GM11168 (cell line): ENCODE measurements at regions not wholly inside any gene's neighbourhood (a gene's known extent, or its start where the extent isn't known, plus 50 kb on each side); places are given as distances from the start of the nearest gene placed in this dataset.

Source experiments
- in situ Hi-C: fragments of 300-500 bp; cut with MboI; formaldehyde crosslinking; loops from one replicate; pipeline ENCODE4 v1.12.0; 2022; ENCODE audit warnings: low sequenced_read_pairs; ENCODE audit not compliant: unreplicated experiment

DNA sequence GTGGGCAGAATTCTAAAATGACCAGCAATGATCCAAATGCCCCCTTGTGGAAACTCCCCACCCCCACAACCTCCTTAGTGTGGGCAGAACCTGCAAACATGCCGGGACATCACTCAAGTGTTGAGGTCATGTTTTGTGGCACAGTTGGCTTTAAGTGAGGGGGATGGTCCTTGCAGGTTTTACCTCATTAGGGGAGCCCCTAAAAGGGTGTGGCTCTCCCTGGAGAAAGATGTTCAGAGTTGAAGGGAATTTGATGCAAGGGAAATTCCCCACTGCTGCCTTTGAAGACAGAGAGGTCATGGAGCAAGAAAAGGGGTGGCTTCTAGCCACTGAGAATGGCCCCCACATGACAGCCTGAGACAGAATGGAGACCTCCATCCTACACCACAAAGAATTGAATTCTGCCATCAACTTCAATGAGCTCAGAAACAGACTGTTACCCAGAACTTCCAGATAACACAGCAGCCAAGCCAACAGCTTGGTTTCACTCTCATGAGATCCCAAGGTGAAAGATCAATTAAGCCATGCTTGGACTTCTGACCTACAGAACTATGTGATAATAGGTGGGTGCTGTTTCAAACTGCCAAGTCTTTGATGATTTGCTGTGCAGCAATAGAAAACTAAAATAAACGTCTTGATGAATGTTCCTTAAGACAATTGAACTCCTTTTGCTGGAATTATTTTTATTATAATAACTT lies 103.4 kb downstream of the MED10 start:
- in situ Hi-C loops = no loop called here

- in situ Hi-C loops = no loop called here
These were observed 104.6 kb downstream of the MED10 start for GRCh38 chr5:6273749-6274148.

GRCh38 chr5:6273090-6273735 lies 105.1 kb downstream of the MED10 start:
- in situ Hi-C loops = no loop called here

DNA sequence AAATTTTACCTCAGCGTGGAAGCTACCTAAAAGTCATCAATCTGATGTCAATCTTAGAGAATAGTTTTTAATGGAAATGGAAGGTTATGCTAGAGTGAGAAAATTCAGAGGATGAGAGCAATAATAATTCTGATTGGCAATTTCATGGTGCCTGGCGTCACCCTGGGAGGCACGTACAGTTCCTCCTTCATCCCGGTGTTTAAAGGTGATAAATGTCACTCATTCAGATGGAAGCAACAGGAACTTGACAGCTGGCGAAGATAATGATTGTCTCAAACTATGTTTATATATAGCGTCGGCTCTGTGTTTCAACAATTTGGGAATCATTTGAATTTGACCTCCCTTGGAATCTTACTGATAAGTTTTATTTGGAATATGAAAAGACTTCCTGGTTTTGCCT lies 108.4 kb downstream of the MED10 start:
- in situ Hi-C loops = no loop called here

GRCh38 chr5:6266671-6267197 lies 111.6 kb downstream of the MED10 start:
- in situ Hi-C loops = no loop called here

DNA sequence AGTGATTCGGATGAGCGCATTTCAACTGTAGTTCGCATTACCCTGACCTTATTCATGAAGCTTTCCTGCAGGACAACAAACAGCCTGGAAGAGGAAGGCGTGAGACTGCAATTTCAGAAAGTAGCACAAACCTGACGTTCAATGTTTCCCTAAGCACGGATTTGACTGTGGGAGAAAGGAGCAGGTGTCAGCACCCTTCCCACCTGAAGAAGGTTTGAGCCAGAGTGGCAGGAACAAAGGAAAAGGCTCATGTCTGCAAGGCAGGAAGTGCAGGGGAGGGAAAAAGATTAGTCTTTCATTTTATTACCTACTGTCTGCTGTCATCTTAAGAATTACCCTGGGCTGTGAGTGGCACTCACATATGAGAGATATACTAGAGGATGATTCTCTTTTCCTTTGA lies 114.0 kb downstream of the MED10 start:
- in situ Hi-C loops = no loop called here

- in situ Hi-C loops = no loop called here
These were observed 115.5 kb downstream of the MED10 start for GRCh38 chr5:6262651-6263363.

DNA sequence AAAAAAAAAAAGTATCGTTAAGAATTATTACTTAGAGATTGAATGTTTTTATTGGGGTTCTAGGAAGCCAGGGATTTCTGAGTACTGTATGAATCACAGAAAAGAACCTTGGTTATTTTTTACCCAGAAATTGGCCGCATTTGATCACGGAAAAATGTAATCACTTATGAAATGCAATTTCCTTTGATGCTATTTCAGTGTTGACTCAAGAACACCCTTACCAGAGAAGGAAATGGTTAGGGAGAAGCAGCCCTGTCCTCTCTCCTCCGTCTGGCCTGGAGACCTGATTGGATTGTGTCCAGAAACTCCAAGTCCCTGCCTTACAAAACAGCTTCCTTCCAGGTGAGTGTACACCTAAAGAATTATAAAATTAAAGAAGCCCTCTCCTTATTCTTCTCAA lies 116.7 kb downstream of the MED10 start:
- in situ Hi-C loops = no loop called here

- in situ Hi-C loops = no loop called here
These were observed 117.1 kb downstream of the MED10 start for GRCh38 chr5:6261256-6261655.

- in situ Hi-C loops = no loop called here
These were observed 117.5 kb downstream of the MED10 start for GRCh38 chr5:6260846-6261245.

DNA sequence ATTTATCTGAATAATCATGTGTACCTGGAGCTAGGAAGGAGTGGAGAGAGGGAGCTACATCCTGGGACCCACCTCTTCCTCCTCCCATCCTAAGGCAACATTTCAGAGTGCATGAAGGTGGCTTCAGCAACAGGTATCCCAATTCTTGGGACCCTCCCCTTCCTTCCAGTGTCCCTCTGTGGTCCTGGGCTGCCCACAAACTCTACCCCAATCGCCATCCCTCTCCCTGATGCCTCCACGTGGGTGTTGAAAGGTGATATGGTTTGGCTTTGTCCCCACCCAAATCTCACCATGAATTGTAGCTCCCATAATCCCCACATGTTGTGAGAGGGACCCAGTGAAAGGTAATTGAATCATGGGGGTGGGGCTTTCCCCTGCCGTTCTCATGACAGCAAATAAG lies 121.4 kb downstream of the MED10 start:
- in situ Hi-C loops = no loop called here

DNA sequence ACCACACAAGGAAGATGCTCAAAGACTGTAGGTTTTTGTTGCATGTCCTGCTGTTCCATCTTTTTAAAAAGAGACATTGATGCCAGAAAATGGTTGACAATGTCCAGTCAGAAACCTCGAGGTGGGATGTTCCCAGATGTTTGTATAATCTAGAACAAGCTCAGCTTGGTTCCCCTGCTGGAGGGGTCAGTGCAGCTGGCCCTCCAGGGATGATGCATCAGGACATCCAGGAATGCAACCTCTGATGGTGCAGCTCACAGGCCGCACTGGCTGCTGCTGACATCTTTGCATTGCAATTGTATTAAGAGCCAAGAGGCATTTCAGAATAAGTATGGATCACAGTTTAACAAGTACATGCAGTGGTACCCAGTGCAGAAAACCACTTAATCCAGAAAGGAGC lies 122.4 kb downstream of the MED10 start:
- in situ Hi-C loops = no loop called here

DNA sequence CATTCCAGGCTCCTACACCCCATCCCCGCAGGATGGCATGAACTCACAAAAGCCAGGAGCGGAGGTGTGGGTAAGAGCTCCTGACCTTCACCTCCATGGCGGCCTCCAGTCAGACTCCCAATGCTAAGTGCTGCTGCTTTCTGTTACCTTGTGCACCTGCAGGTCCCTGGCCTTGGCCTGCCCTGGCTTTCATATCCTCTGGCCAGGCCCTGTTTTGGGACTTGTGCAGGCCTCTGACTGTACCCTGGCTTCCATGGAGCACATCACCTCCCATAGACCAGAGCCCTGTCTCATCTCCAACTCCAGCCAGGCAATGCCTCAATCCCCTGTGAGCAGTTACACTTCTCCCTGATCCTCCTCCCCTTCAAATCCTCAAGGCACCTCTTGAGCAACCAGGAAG lies 124.5 kb downstream of the MED10 start:
- in situ Hi-C loops = no loop called here

GRCh38 chr5:6253281-6253680 lies 125.1 kb downstream of the MED10 start:
- in situ Hi-C loops = no loop called here

DNA sequence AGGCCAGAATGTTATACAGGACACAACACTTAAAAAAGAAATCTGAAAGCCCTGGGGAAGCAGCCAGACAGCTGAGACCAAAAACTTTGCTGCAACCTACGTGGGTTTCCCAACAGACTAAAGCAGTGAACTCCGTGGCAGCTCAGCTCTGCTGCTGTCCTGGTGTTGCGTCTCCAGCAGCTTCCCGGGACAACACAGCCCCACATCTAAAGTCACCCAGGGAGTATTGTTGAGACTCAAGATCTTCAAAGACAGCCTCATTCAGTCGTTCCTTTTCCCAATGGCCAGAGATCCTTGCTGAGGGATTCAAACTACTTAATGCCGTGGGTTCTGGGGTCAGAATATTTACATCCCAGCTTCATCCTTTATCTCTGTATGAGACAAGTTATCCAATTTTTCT lies 125.8 kb downstream of the MED10 start:
- in situ Hi-C loops = no loop called here

DNA sequence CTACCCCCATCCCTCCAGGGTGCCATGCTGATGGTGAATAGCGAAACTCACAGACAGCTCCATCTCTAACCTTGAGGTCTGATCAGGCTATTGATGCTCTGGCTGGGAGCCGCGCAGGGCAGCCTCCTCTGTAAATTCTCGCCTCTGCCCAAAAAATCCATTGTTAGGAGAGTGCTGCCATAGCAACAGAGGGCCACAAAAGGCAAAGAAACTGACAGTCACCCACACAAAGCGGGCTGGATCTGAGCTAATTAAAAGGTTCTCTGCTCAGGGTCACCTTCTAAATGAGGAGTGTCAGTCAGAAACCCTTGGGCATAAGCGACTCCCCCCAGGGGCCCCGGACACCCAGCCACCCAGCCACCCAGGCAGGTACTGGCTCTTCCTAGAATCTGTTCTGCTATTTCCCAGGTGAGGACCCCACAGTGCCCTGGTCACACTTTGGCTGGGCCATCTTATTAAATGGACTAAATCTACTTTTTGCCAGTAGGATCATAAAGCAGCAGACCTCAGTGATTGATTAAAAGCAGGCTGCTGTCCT lies 126.7 kb downstream of the MED10 start:
- in situ Hi-C loops = no loop called here

DNA sequence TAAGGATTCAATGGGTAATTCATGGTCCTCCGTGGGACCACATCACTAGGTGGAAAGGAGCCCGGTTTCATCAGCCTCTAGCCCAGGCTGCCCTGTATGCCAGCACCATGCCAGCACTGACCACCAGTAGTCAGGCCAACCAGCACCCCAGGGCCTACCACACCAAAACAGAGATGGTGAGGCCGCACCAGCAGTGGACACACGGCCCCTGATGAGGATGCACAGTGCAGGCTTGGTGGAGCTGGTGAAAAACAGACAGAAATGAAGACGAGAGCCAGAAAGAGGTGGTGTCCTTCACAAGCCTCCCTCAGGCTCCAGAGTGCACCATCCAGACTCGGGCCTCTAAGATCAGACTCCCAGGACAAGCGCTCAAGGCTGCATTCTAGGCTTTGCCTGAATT lies 128.2 kb downstream of the MED10 start:
- in situ Hi-C loops = no loop called here

DNA sequence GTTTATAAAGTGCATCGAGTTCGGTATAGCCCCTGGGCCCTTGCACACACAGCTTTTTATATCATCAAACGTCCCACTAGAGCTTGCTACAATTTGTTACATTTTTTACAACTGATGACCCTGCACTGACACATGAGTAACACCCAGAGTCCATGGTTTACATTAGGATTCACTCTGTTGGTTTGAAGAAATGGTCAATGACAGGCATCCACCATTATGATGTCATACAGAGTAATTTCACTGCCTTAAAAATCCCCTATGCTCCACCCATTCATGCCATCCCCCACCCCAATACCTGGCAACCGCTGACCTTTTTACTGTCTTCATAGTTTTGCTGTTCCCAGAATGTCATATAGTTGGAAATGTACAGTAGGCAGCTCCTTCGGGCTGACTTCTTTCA lies 130.2 kb downstream of the MED10 start:
- in situ Hi-C loops = no loop called here

- in situ Hi-C loops = no loop called here
These were observed 131.4 kb downstream of the MED10 start for GRCh38 chr5:6246820-6247437.

DNA sequence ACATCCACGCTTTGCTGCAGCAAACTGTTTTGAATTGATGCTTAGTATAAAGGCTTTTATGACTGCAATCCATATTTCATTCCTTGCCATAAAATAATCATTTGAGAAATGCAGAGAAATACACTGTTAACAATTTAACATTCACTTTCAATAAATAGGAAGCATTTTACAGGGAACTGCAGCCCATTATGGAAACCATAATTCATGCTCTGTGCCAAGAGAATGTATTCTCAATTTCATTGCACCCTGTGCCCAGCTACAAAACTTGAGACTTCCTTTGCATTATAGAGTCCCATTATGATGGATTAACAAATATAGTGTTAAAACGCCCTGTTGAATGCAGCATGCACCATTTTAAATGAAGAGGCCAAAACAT lies 134.0 kb downstream of the MED10 start:
- in situ Hi-C loops = no loop called here
